ENCODE measurements at regions not wholly inside any gene's neighbourhood (a gene's known extent, or its start where the extent isn't known, plus 50 kb on each side); places are given as distances from the start of the nearest gene placed in this dataset.

GRCh38 chr3:191070201-191070600 is 128.8 kb upstream of the OSTN start:
- Histone ChIP-seq H3K27ac (ENCODE audit: low read length) (no peak overlapping the region), H3K4me1 (ENCODE audit: control insufficient read depth in 1 of 2, extremely low read depth in 1 of 2, insufficient read depth in 2 of 2, low read length in 2 of 2) (no peaks in the 10 kb centered on the region), H3K27me3 (replicated peaks in 1 of 2; ENCODE audit: control insufficient read depth in 2 of 2, extremely low read depth in 1 of 2, insufficient read depth in 2 of 2, low read length in 1 of 2) (no peaks in the 10 kb centered on the region), H3K36me3 (ENCODE audit: control insufficient read depth in 2 of 2, extremely low read depth in 1 of 2, insufficient read depth in 1 of 2, low read length in 1 of 2) (no peaks in the 10 kb centered on the region), H3K4me3 (ENCODE audit: control insufficient read depth in 1 of 2, extremely low read depth in 1 of 2, low read length in 1 of 2) (no peak overlapping the region), H3K9me3 (no peaks in the 10 kb centered on the region)
- Mint-ChIP-seq H3K4me3 (no peak overlapping the region), H3K27me3 (peaks cover 0 to 4% of the 10 kb centered on the region in 2 donors), H3K4me1 (no peaks in the 10 kb centered on the region), H3K9me3 (no peaks in the 10 kb centered on the region), H3K36me3 (no peaks in the 10 kb centered on the region), H3K27ac (no peak overlapping the region)
- no peak for DNase-seq
- ChIA-PET POLR2A (no interaction called here), CTCF (no interaction called here)
- ATAC-seq (replicated peaks in 1 of 4), result no peak
- WGBS (ENCODE audit: insufficient coverage), result no CpG with 5 or more reads among the region's 2 CpGs

GRCh38 chr3:191068946-191069813 is 129.9 kb upstream of the OSTN start:
- Mint-ChIP-seq H3K9me3 (no peaks in the 10 kb centered on the region), H3K4me3 (no peak overlapping the region), H3K4me1 (no peaks in the 10 kb centered on the region), H3K36me3 (no peaks in the 10 kb centered on the region), H3K27ac (no peak overlapping the region), H3K27me3 (peaks cover 0 to 4% of the 10 kb centered on the region in 2 donors)
- no CpG with 5 or more reads among the region's 5 CpGs for WGBS (ENCODE audit: insufficient coverage)
- no peaks in the 10 kb centered on the region for H3K9me3 ChIP-seq
- no peaks in the 10 kb centered on the region for H3K36me3 ChIP-seq (ENCODE audit: control insufficient read depth in 2 of 2, extremely low read depth in 1 of 2, insufficient read depth in 1 of 2, low read length in 1 of 2)
- DNase-seq (no peak), ATAC-seq (replicated peaks in 1 of 4) (no peak)
- H3K4me3 ChIP-seq (ENCODE audit: control insufficient read depth in 1 of 2, extremely low read depth in 1 of 2, low read length in 1 of 2), result no peak overlapping the region
- ChIA-PET CTCF (no interaction called here), POLR2A (no interaction called here)
- no peak overlapping the region for H3K27ac ChIP-seq (ENCODE audit: low read length)
- H3K27me3 ChIP-seq (replicated peaks in 1 of 2; ENCODE audit: control insufficient read depth in 2 of 2, extremely low read depth in 1 of 2, insufficient read depth in 2 of 2, low read length in 1 of 2), result no peaks in the 10 kb centered on the region
- no peaks in the 10 kb centered on the region for H3K4me1 ChIP-seq (ENCODE audit: control insufficient read depth in 1 of 2, extremely low read depth in 1 of 2, insufficient read depth in 2 of 2, low read length in 2 of 2)

- Mint-ChIP-seq H3K4me3 (no peak overlapping the region), H3K9me3 (no peaks in the 10 kb centered on the region)
Observed at GRCh38 chr3:191066669-191067068, 132.4 kb upstream of the OSTN start.

GRCh38 chr3:191065181-191065805 is 133.7 kb upstream of the OSTN start:
- H3K4me1 Mint-ChIP-seq, result no peaks in the 10 kb centered on the region
- CTCF ChIA-PET, result no interaction called here
- H3K27ac Mint-ChIP-seq, result no peak overlapping the region
- WGBS (ENCODE audit: insufficient coverage), result no CpG with 5 or more reads among the region's 6 CpGs
- POLR2A ChIA-PET, result no interaction called here
- DNase-seq (no peak), ATAC-seq (replicated peaks in 1 of 4) (no peak)
- no peaks in the 10 kb centered on the region for H3K27me3 Mint-ChIP-seq
- no peaks in the 10 kb centered on the region for H3K36me3 ChIP-seq (ENCODE audit: control insufficient read depth in 2 of 2, extremely low read depth in 1 of 2, insufficient read depth in 1 of 2, low read length in 1 of 2)
- H3K4me3 ChIP-seq (ENCODE audit: control insufficient read depth in 1 of 2, extremely low read depth in 1 of 2, low read length in 1 of 2), result no peak overlapping the region
- H3K36me3 Mint-ChIP-seq, result no peaks in the 10 kb centered on the region
- H3K27me3 ChIP-seq (replicated peaks in 1 of 2; ENCODE audit: control insufficient read depth in 2 of 2, extremely low read depth in 1 of 2, insufficient read depth in 2 of 2, low read length in 1 of 2), result no peaks in the 10 kb centered on the region
- no peaks in the 10 kb centered on the region for H3K9me3 Mint-ChIP-seq
- no peaks in the 10 kb centered on the region for H3K4me1 ChIP-seq (ENCODE audit: control insufficient read depth in 1 of 2, extremely low read depth in 1 of 2, insufficient read depth in 2 of 2, low read length in 2 of 2)
- H3K4me3 Mint-ChIP-seq, result no peak overlapping the region
- no peaks in the 10 kb centered on the region for H3K9me3 ChIP-seq
- H3K27ac ChIP-seq (ENCODE audit: low read length), result no peak overlapping the region

More at GRCh38 chr3:191066669-191067068, 132.4 kb upstream of the OSTN start:
- H3K27me3 Mint-ChIP-seq, result no peaks in the 10 kb centered on the region
- H3K4me1 ChIP-seq (ENCODE audit: control insufficient read depth in 1 of 2, extremely low read depth in 1 of 2, insufficient read depth in 2 of 2, low read length in 2 of 2), result no peaks in the 10 kb centered on the region
- H3K9me3 ChIP-seq, result no peaks in the 10 kb centered on the region
- no CpG with 5 or more reads among the region's 1 CpG for WGBS (ENCODE audit: insufficient coverage)
- H3K27me3 ChIP-seq (replicated peaks in 1 of 2; ENCODE audit: control insufficient read depth in 2 of 2, extremely low read depth in 1 of 2, insufficient read depth in 2 of 2, low read length in 1 of 2), result no peaks in the 10 kb centered on the region
- H3K27ac Mint-ChIP-seq, result no peak overlapping the region
- CTCF ChIA-PET, result no interaction called here
- no peaks in the 10 kb centered on the region for H3K36me3 Mint-ChIP-seq
- H3K36me3 ChIP-seq (ENCODE audit: control insufficient read depth in 2 of 2, extremely low read depth in 1 of 2, insufficient read depth in 1 of 2, low read length in 1 of 2), result no peaks in the 10 kb centered on the region
- POLR2A ChIA-PET, result no interaction called here
- ATAC-seq (replicated peaks in 1 of 4), result no peak
- DNase-seq, result no peak
- H3K27ac ChIP-seq (ENCODE audit: low read length), result no peak overlapping the region
- H3K4me3 ChIP-seq (ENCODE audit: control insufficient read depth in 1 of 2, extremely low read depth in 1 of 2, low read length in 1 of 2), result no peak overlapping the region
- H3K4me1 Mint-ChIP-seq, result no peaks in the 10 kb centered on the region

- CTCF ChIA-PET, result interaction anchor here in 1 of 2 donors (1.5 kb wide), 1 partner anchor 167 kb away, joined by 5 read pairs; no protein-coding TSS in a partner anchor
- no peaks in the 10 kb centered on the region for H3K36me3 Mint-ChIP-seq
- ATAC-seq (replicated peaks in 1 of 4), result no peak
Observed at GRCh38 chr3:191051037-191051436, 148.0 kb upstream of the OSTN start.

GRCh38 chr3:191047930-191048329 is 151.1 kb upstream of the OSTN start:
- H3K36me3 ChIP-seq (ENCODE audit: control insufficient read depth in 2 of 2, extremely low read depth in 1 of 2, insufficient read depth in 1 of 2, low read length in 1 of 2), result no peaks in the 10 kb centered on the region
- POLR2A ChIA-PET, result no interaction called here
- no peak overlapping the region for H3K27ac Mint-ChIP-seq
- no peak for DNase-seq
- H3K9me3 ChIP-seq, result no peaks in the 10 kb centered on the region
- H3K36me3 Mint-ChIP-seq, result no peaks in the 10 kb centered on the region
- H3K27me3 Mint-ChIP-seq, result no peaks in the 10 kb centered on the region
- H3K9me3 Mint-ChIP-seq, result peaks cover 0 to 10% (median 3%) of the 10 kb centered on the region in 3 donors
- no peak for ATAC-seq (replicated peaks in 1 of 4)
- H3K4me3 Mint-ChIP-seq, result no peak overlapping the region
- H3K4me3 ChIP-seq (ENCODE audit: control insufficient read depth in 1 of 2, extremely low read depth in 1 of 2, low read length in 1 of 2), result no peak overlapping the region
- no peak overlapping the region for H3K27ac ChIP-seq (ENCODE audit: low read length)
- H3K4me1 Mint-ChIP-seq, result no peaks in the 10 kb centered on the region
- no CpG with 5 or more reads among the region's 1 CpG for WGBS (ENCODE audit: insufficient coverage)
- no peaks in the 10 kb centered on the region for H3K4me1 ChIP-seq (ENCODE audit: control insufficient read depth in 1 of 2, extremely low read depth in 1 of 2, insufficient read depth in 2 of 2, low read length in 2 of 2)
- CTCF ChIA-PET, result no interaction called here
- H3K27me3 ChIP-seq (replicated peaks in 1 of 2; ENCODE audit: control insufficient read depth in 2 of 2, extremely low read depth in 1 of 2, insufficient read depth in 2 of 2, low read length in 1 of 2), result no peaks in the 10 kb centered on the region

More at GRCh38 chr3:191051037-191051436, 148.0 kb upstream of the OSTN start:
- no peak for DNase-seq
- no peak overlapping the region for H3K27ac Mint-ChIP-seq
- 57% methylated on average over 1 of the region's 4 CpGs for WGBS (ENCODE audit: insufficient coverage)
- no peaks in the 10 kb centered on the region for H3K4me1 ChIP-seq (ENCODE audit: control insufficient read depth in 1 of 2, extremely low read depth in 1 of 2, insufficient read depth in 2 of 2, low read length in 2 of 2)
- no peaks in the 10 kb centered on the region for H3K27me3 ChIP-seq (replicated peaks in 1 of 2; ENCODE audit: control insufficient read depth in 2 of 2, extremely low read depth in 1 of 2, insufficient read depth in 2 of 2, low read length in 1 of 2)
- H3K27me3 Mint-ChIP-seq, result no peaks in the 10 kb centered on the region
- H3K4me1 Mint-ChIP-seq, result no peaks in the 10 kb centered on the region
- no peak overlapping the region for H3K4me3 Mint-ChIP-seq
- no peak overlapping the region for H3K4me3 ChIP-seq (ENCODE audit: control insufficient read depth in 1 of 2, extremely low read depth in 1 of 2, low read length in 1 of 2)
- peaks cover 0 to 3% (median 0%) of the 10 kb centered on the region in 3 donors for H3K9me3 Mint-ChIP-seq
- H3K9me3 ChIP-seq, result no peaks in the 10 kb centered on the region
- POLR2A ChIA-PET, result no interaction called here
- H3K36me3 ChIP-seq (ENCODE audit: control insufficient read depth in 2 of 2, extremely low read depth in 1 of 2, insufficient read depth in 1 of 2, low read length in 1 of 2), result no peaks in the 10 kb centered on the region
- no peak overlapping the region for H3K27ac ChIP-seq (ENCODE audit: low read length)

All from T-cell (primary cell).